B cell (primary cell): ENCODE measurements at regions not wholly inside any gene's neighbourhood (a gene's known extent, or its start where the extent isn't known, plus 50 kb on each side); places are given as distances from the start of the nearest gene placed in this dataset.

Experiments used
- ATAC-seq: fragments of 200-7000 bp; cut with Tn5 transposase; one replicate; pipeline ENCODE4 v1.10.0; 2021; ENCODE audit warnings: low read depth, mild to moderate bottlenecking, moderate number of reproducible peaks, moderate library complexity
- CTCF ChIA-PET: fragments of 350-600 bp; sonication (Branson Sonifier 250); formaldehyde crosslinking; loops from one replicate; lab custom pipeline; 2021; ENCODE audit warnings: antibody characterized with exemption, inconsistent platforms; lab: Charles Lee
- POLR2A ChIA-PET: fragments of 350-600 bp; sonication (Branson Sonifier 250); formaldehyde crosslinking; loops from one replicate; lab custom pipeline; 2021; ENCODE audit warnings: antibody characterized with exemption; lab: Charles Lee
- DNase-seq: peaks from one replicate; pipeline ENCODE4 v3.0.0; 2013
- H2AFZ ChIP-seq: 2 replicates; pipeline ENCODE4 v1.6.1; 2012; ENCODE audit warnings: mild to moderate bottlenecking, low read depth, low read length; ENCODE audit not compliant: insufficient read depth, poor library complexity, severe bottlenecking
- H3K27ac ChIP-seq, 2 donors: 1 replicate in 1 of 2; 2 replicates in 1 of 2; pipeline ENCODE4 v1.5.1; 2012 to 2013; ENCODE audit warnings: low read length in 2 of 2, mild to moderate bottlenecking in 2 of 2, moderate library complexity in 1 of 2
- H3K27me3 ChIP-seq, 4 experiments: fragments of 200-600 bp in 1 of 4; sonication (generic) in 1 of 4; replicated peaks in 1 of 4; 1 replicate in 2 of 4; 2 replicates in 2 of 4; pipeline versions ENCODE4 v1.6.1 to v1.7.0; 2013 to 2016; ENCODE audit warnings: low read length in 3 of 4, mild to moderate bottlenecking in 2 of 4, mixed read lengths in 1 of 4, moderate library complexity in 1 of 4; ENCODE audit not compliant: insufficient read depth in 4 of 4, control insufficient read depth in 3 of 4; ENCODE audit errors: control extremely low read depth in 1 of 4
- H3K36me3 ChIP-seq, 2 experiments: replicated peaks in 1 of 2; 1 replicate in 1 of 2; 2 replicates in 1 of 2; pipeline versions ENCODE4 v1.6.1 to v1.7.1; 2013; ENCODE audit warnings: low read length in 1 of 2; ENCODE audit not compliant: insufficient read depth in 2 of 2, control insufficient read depth in 1 of 2; ENCODE audit errors: control extremely low read depth in 1 of 2, extremely low read depth in 1 of 2
- H3K4me1 ChIP-seq, 2 donors: fragments of 200-600 bp in 1 of 2; sonication (generic) in 1 of 2; 1 replicate in 1 of 2; 2 replicates in 1 of 2; pipeline versions ENCODE4 v1.5.1 to v1.6.1; 2013 to 2017; ENCODE audit warnings: low read length in 2 of 2; ENCODE audit not compliant: control insufficient read depth in 2 of 2, insufficient read depth in 2 of 2
- H3K4me2 ChIP-seq: replicated peaks from 2 replicates; pipeline ENCODE3; 2012; ENCODE audit warnings: mild to moderate bottlenecking, low read depth, low read length; ENCODE audit not compliant: poor library complexity, severe bottlenecking
- H3K4me3 ChIP-seq, 5 experiments: fragments of 200-600 bp in 1 of 5; sonication (generic) in 1 of 5; 1 replicate in 3 of 5; 2 replicates in 2 of 5; pipeline versions ENCODE4 v1.5.1 to v1.7.0; 2011 to 2016; ENCODE audit warnings: low read length in 4 of 5, mild to moderate bottlenecking in 4 of 5, low read depth in 2 of 5, control low read depth in 1 of 5, moderate library complexity in 1 of 5; ENCODE audit not compliant: insufficient read depth in 1 of 5; ENCODE audit errors: control extremely low read depth in 1 of 5, extremely low read depth in 1 of 5
- H3K79me2 ChIP-seq: fragments of 200-600 bp; sonication (generic); one replicate; pipeline ENCODE4 v1.6.0; 2016; ENCODE audit warnings: low read length; ENCODE audit not compliant: control insufficient read depth, insufficient read depth
- H3K9ac ChIP-seq: fragments of 200-600 bp; sonication (generic); 2 replicates; pipeline ENCODE4 v1.6.1; 2017; ENCODE audit warnings: mild to moderate bottlenecking, low read length, moderate library complexity
- H3K9me3 ChIP-seq, 3 donors: one replicate each; pipeline versions ENCODE4 v1.6.1 to v1.7.1; 2013; ENCODE audit warnings: low read length in 2 of 3; ENCODE audit not compliant: control insufficient read depth in 2 of 3, insufficient read depth in 1 of 3; ENCODE audit errors: control extremely low read depth in 1 of 3
- H4K20me1 ChIP-seq: 2 replicates; pipeline ENCODE4 v1.6.0; 2012; ENCODE audit warnings: mild to moderate bottlenecking, low read length; ENCODE audit not compliant: insufficient read depth, control insufficient read depth, poor library complexity, severe bottlenecking
- H3K27ac Mint-ChIP-seq: one replicate; pipeline ENCODE4 v1.8.0; 2021; ENCODE audit warnings: mixed read lengths
- H3K27me3 Mint-ChIP-seq: one replicate; pipeline ENCODE4 v1.8.0; 2021; ENCODE audit warnings: mixed read lengths
- H3K4me1 Mint-ChIP-seq: one replicate; pipeline ENCODE4 v1.8.0; 2021; ENCODE audit warnings: mixed read lengths
- H3K4me3 Mint-ChIP-seq: one replicate; pipeline ENCODE4 v1.8.0; 2021; ENCODE audit warnings: mixed read lengths
- H3K9me3 Mint-ChIP-seq: one replicate; pipeline ENCODE4 v1.8.0; 2022; ENCODE audit warnings: mixed read lengths; ENCODE audit not compliant: insufficient read depth
- CTCF ChIP-seq: fragments of 200-600 bp; IDR thresholded peaks from one replicate; pipeline ENCODE4 v1.8.0; 2022; ENCODE audit warnings: antibody characterized with exemption, mild to moderate bottlenecking
- EZH2 ChIP-seq: IDR thresholded peaks from 2 replicates; pipeline ENCODE4 v1.6.1; 2012; ENCODE audit warnings: borderline replicate concordance, low read depth, mild to moderate bottlenecking, moderate library complexity, low read length; ENCODE audit not compliant: insufficient read depth, poor library complexity, severe bottlenecking
- WGBS: methylation state at CpG from one replicate; pipeline ENCODE4 v1.1.5; 2013; ENCODE audit warnings: missing lambda C conversion rate; ENCODE audit not compliant: insufficient coverage; 5-methylcytosine and 5-hydroxymethylcytosine counted together
- intact Hi-C: fragments of 100-400 bp; cut with micrococcal nuclease; formaldehyde crosslinking; loops from one replicate; pipeline ENCODE4 v1.10.0; 2022

DNA sequence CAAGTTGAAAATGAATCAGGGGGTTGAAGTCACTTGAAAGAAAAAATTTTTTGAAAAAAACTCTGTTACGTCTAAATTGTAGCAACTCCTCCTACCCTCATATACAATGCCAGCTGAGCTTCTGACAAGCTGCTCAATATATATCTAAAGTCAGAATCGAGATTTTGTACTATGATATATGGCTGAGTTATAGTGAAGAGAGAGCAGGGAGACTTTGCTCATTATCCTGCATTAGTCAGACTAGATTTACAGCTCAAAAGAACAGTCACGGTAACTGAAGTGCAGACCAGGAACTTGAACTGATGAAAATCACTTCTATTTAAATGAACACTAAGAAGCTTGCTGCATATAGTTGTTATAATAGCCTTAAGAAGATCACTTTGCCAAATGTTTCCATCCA, 153.1 kb downstream of the LACC1 start:
- WGBS, result no CpG with 5 or more reads among the region's 3 CpGs
- Mint-ChIP-seq H3K4me1 (no peaks in the 10 kb centered on the region), H3K9me3 (no peaks in the 10 kb centered on the region), H3K27me3 (peaks cover 5% of the 10 kb centered on the region), H3K27ac (no peak overlapping the region), H3K4me3 (no peak overlapping the region)
- ATAC-seq (no peak), DNase-seq (no peak)
- H3K4me3 ChIP-seq, result no peak overlapping the region
- no peak overlapping the region for H3K4me2 ChIP-seq
- intact Hi-C loops, result no loop called here
- H3K27me3 ChIP-seq, result peaks cover 0 to 2% (median 0%) of the 10 kb centered on the region in 4 experiments
- no peaks in the 10 kb centered on the region for H3K36me3 ChIP-seq
- no peak overlapping the region for H3K27ac ChIP-seq
- H3K9ac ChIP-seq, result no peak overlapping the region
- ChIA-PET CTCF (no interaction called here), POLR2A (no interaction called here)
- H2AFZ ChIP-seq, result no peak overlapping the region
- H3K9me3 ChIP-seq, result no peaks in the 10 kb centered on the region
- no peaks in the 10 kb centered on the region for H4K20me1 ChIP-seq
- H3K79me2 ChIP-seq, result no peaks in the 10 kb centered on the region
- no peaks in the 10 kb centered on the region for H3K4me1 ChIP-seq
- TF ChIP-seq EZH2 (no peak), CTCF (no peak)

DNA sequence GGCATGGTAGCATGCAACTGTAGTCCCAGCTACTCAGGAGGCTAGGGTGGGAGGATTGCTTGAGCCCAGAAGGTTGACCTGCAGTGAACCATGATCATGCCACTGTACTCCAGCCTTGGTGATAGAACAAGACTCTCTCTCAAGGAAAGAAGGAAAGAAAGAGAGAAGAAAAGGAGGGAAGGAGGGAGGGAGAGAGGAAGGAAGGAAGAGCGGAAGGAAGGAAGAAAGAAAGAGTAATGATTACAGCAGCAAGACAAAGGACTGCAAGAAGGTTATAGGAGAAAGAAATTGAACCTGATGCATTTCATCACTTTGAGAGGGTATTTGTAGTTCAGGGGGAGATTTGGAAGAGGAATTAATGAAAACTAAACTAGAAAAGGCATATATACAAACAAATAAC, 155.7 kb downstream of the LACC1 start:
- Histone ChIP-seq H3K27me3 (peaks cover 0 to 2% (median 0%) of the 10 kb centered on the region in 4 experiments), H3K79me2 (no peaks in the 10 kb centered on the region), H4K20me1 (no peaks in the 10 kb centered on the region), H3K9me3 (no peaks in the 10 kb centered on the region), H3K9ac (no peak overlapping the region), H3K4me1 (no peaks in the 10 kb centered on the region), H3K4me2 (no peak overlapping the region), H3K36me3 (no peaks in the 10 kb centered on the region), H3K27ac (no peak overlapping the region), H3K4me3 (no peak overlapping the region), H2AFZ (no peak overlapping the region)
- H3K27ac Mint-ChIP-seq, result no peak overlapping the region
- H3K4me1 Mint-ChIP-seq, result no peaks in the 10 kb centered on the region
- ChIA-PET CTCF (no interaction called here), POLR2A (no interaction called here)
- WGBS, result 100% methylated on average over 1 of the region's 1 CpG
- intact Hi-C loops, result no loop called here
- ATAC-seq, result no peak
- H3K9me3 Mint-ChIP-seq, result no peaks in the 10 kb centered on the region
- TF ChIP-seq CTCF (no peak), EZH2 (no peak)
- no peak for DNase-seq
- peaks cover 11% of the 10 kb centered on the region for H3K27me3 Mint-ChIP-seq
- no peak overlapping the region for H3K4me3 Mint-ChIP-seq
